ENCODE measurements at regions not wholly inside any gene's neighbourhood (a gene's known extent, or its start where the extent isn't known, plus 50 kb on each side); places are given as distances from the start of the nearest gene placed in this dataset.
A peak's percentile ranks its signal among the peaks of the same experiment; 100 is the strongest.

DNA sequence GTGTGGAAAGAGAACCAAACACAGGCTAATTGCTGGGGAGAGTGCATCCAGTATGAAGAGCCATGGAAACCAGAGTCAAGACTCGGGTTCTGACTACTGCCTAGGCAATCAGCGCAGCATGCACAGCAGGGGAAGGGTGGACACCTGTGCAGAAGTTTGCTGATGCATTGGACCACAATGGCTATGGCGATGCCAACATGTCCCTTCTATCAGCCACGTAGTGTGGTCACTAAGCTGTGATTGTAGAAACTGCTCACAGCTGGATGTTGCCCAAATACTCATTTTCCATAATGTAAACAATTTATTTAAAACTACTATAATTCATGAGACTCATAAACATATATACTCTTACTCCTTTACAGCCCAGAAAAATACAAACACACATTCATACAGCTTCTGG is 1718.2 kb downstream of the EFNB2 start:
- DNase-seq (ENCODE audit: low read depth) (no peak), FAIRE-seq (no peak)
- Histone ChIP-seq H3K36me3 (ENCODE audit: control insufficient read depth, insufficient read depth, low read length) (no peaks in the 10 kb centered on the region), H3K4me3 (ENCODE audit: low read depth, low read length) (no peak overlapping the region), H3K27me3 (ENCODE audit: control insufficient read depth, insufficient read depth, low read length) (no peaks in the 10 kb centered on the region)
- TF ChIP-seq, protein P1, sequence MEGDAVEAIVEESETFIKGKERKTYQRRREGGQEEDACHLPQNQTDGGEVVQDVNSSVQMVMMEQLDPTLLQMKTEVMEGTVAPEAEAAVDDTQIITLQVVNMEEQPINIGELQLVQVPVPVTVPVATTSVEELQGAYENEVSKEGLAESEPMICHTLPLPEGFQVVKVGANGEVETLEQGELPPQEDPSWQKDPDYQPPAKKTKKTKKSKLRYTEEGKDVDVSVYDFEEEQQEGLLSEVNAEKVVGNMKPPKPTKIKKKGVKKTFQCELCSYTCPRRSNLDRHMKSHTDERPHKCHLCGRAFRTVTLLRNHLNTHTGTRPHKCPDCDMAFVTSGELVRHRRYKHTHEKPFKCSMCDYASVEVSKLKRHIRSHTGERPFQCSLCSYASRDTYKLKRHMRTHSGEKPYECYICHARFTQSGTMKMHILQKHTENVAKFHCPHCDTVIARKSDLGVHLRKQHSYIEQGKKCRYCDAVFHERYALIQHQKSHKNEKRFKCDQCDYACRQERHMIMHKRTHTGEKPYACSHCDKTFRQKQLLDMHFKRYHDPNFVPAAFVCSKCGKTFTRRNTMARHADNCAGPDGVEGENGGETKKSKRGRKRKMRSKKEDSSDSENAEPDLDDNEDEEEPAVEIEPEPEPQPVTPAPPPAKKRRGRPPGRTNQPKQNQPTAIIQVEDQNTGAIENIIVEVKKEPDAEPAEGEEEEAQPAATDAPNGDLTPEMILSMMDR (IDR thresholded peaks at IDR 0.05; ENCODE audit: insufficient read depth, low read length, severe bottlenecking) = no peak

DNA sequence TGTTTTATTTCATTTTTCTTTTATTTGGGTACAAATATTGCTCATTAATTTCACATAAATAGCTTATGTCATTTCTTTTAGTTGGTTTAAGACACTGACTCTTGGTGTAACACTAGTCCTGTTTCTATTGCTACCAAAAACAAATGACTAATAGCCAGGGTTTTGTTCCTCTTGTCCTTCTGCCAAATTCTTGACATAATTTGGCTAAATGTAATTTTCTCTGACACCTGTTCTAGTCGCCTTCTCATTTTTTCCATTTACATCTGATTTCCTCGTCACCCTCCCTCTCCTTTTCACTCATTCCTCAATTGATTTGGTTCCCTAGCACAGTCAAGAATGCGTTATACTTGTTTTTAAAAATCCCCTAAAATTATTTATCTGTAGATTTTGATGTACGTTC is 1718.7 kb downstream of the EFNB2 start:
- H3K27me3 ChIP-seq (ENCODE audit: control insufficient read depth, insufficient read depth, low read length) = no peaks in the 10 kb centered on the region
- FAIRE-seq = no peak
- TF ChIP-seq, protein P1 (IDR thresholded peaks at IDR 0.05; ENCODE audit: insufficient read depth, low read length, severe bottlenecking) = no peak
- no peaks in the 10 kb centered on the region for H3K36me3 ChIP-seq (ENCODE audit: control insufficient read depth, insufficient read depth, low read length)
- no peak overlapping the region for H3K4me3 ChIP-seq (ENCODE audit: low read depth, low read length)
- DNase-seq (ENCODE audit: low read depth) = no peak

DNA sequence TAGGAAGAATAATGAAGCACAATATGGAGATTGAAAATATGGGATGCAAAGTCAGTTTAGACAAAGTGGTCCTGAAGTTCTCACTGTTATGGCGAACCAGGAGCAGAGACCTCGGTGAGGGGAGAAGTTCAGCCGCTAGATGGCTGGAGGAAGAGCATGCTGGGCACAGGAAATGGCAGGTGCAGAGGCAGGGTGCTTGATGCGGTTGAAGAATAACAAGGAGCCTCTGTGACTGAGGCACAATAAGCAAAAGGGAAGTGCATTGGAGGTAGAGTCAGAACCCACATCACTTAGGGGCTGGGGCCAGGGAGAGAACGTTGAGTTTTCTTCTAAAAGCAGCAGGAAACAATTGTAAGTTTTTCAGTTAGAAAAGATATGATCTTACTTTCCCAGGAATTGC is 1725.2 kb downstream of the EFNB2 start:
- no peak for FAIRE-seq
- Histone ChIP-seq H3K36me3 (ENCODE audit: control insufficient read depth, insufficient read depth, low read length) (no peaks in the 10 kb centered on the region), H3K4me3 (ENCODE audit: low read depth, low read length) (no peak overlapping the region), H3K27me3 (ENCODE audit: control insufficient read depth, insufficient read depth, low read length) (no peaks in the 10 kb centered on the region)
- TF ChIP-seq, protein P1 (IDR thresholded peaks at IDR 0.05; ENCODE audit: insufficient read depth, low read length, severe bottlenecking) = no peak
- DNase-seq (ENCODE audit: low read depth) = no peak

DNA sequence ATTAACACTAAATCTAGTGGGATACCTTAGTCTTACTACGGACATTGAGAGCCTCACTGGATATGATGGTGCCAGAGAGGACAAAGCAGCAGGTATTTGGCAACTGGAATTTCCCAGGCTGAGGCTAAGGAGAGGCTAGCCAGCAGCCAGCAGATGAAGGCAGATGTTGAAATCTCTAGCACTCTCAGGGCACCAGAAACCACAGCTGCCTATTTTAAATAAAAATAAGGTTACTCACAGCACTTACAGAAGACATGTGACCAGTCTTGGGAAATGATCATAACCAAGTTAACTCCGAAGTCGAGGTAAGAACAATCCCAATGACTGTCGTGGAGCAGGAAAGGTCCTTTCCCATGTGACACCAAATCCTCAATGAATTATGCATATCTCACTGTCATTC is 1726.0 kb downstream of the EFNB2 start:
- no peaks in the 10 kb centered on the region for H3K27me3 ChIP-seq (ENCODE audit: control insufficient read depth, insufficient read depth, low read length)
- no peak overlapping the region for H3K4me3 ChIP-seq (ENCODE audit: low read depth, low read length)
- TF ChIP-seq, protein P1 (IDR thresholded peaks at IDR 0.05; ENCODE audit: insufficient read depth, low read length, severe bottlenecking) = no peak
- no peaks in the 10 kb centered on the region for H3K36me3 ChIP-seq (ENCODE audit: control insufficient read depth, insufficient read depth, low read length)
- no peak for FAIRE-seq
- peak; percentile 23 for DNase-seq (ENCODE audit: low read depth)

DNA sequence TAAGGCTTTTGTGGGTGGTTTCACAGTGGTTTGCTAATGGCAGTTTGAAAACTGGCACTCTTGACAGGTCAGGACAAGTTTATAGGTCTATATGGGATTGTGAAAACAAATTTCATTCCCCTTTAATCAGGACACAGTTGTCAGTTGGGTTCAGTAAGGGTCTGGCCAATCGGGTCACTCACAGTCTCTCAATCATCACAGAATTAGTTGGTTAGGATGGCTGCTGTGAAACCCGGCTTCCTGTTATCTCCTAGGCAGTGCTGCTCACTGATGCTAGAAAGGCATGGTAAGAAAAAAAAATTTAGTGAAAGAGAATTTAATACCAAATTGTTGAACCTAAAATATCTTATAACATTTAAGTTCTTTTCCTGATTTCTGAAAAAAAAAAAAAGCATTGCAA is 1730.1 kb downstream of the EFNB2 start:
- FAIRE-seq (no peak), DNase-seq (ENCODE audit: low read depth) (peak; percentile 17)
- H3K27me3 ChIP-seq (ENCODE audit: control insufficient read depth, insufficient read depth, low read length) = no peaks in the 10 kb centered on the region
- H3K4me3 ChIP-seq (ENCODE audit: low read depth, low read length) = no peak overlapping the region
- no peaks in the 10 kb centered on the region for H3K36me3 ChIP-seq (ENCODE audit: control insufficient read depth, insufficient read depth, low read length)
- TF ChIP-seq, protein P1 (IDR thresholded peaks at IDR 0.05; ENCODE audit: insufficient read depth, low read length, severe bottlenecking) = no peak

DNA sequence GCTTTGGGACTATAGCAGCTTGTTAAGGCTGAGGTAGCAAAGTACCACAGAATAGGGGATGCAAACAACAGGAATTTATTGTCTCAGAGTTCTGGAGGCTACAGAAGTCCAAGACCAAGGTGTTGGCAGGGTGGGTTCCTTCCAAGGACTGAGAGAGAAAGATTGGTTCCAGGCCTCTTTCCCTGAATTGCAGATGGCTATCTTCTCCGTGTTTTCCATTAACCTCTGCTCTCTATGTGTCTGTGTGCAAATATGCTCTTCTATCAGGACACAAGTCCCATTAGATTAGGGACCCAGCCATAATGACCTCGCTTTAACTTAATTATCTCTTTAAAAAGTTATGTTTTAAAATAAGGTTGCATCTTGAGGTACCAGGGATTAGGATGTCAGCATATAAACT is 1732.9 kb upstream of the SLC10A2 start:
- TF ChIP-seq, protein P1 (IDR thresholded peaks at IDR 0.05; ENCODE audit: insufficient read depth, low read length, severe bottlenecking) = no peak
- H3K27me3 ChIP-seq (ENCODE audit: control insufficient read depth, insufficient read depth, low read length) = no peaks in the 10 kb centered on the region
- DNase-seq (ENCODE audit: low read depth) (no peak), FAIRE-seq (no peak)
- H3K36me3 ChIP-seq (ENCODE audit: control insufficient read depth, insufficient read depth, low read length) = no peaks in the 10 kb centered on the region
- no peak overlapping the region for H3K4me3 ChIP-seq (ENCODE audit: low read depth, low read length)
